ENCODE measurements at regions not wholly inside any gene's neighbourhood (a gene's known extent, or its start where the extent isn't known, plus 50 kb on each side); places are given as distances from the start of the nearest gene placed in this dataset.
"Not testable (repeated sequence)": the region's sequence is repeated elsewhere in the genome, so short reads cannot be mapped to it uniquely, and the experiment has no call there.

GRCh38 chr5:108524564-108524963 lies 142.7 kb upstream of the FBXL17 start:
- no peak for DNase-seq

DNA sequence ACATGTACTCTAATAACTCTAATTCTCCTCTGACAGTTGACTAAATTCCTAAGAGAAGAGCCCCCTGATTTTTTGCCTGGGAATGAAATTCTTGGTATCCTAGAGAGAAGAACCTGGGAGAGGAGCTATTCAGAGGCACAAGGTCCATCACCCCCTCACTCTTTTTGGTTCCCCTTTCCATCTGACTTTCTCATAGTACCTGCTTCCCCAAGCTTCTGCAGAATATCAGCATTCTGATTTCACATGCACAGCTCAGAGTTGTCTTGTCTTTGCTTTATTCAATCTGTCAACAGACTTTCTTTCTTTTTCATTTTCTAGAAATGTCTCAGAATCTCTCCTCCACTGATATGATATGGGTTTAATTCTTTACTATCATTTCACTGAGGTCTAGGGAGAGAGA lies 141.5 kb upstream of the FBXL17 start:
- no peak for DNase-seq

DNA sequence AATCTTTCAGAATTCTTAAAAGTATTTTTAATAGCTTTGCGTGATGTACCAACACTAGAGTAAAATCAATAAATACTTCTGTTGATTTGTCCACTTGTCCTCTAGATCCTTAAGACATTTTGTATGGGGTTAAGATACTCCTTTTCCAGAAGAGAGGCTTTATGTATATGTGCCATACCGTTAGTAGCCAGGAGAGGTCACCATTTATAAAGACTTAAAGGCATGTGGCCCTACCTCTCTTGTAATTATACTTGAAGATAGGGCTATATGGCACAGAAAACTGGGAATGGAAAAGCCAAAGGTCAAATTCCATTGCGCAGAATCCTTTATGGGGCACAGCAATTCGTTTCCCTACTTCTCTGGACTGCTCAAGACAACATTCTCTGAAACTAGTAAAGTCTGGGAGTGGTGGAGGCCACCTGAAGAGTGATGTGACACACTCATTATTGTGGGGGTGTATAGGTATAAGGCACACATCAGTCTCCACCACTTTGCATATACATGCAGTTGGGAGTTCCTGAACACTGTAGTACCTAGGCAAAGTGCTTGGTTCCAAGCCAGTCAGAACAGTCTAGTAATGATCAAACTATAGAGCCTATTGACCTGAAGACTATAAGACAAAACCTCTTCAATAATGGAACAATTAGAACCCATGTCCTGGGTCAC lies 140.1 kb upstream of the FBXL17 start:
- DNase-seq: peak; percentile 38 to 72

DNA sequence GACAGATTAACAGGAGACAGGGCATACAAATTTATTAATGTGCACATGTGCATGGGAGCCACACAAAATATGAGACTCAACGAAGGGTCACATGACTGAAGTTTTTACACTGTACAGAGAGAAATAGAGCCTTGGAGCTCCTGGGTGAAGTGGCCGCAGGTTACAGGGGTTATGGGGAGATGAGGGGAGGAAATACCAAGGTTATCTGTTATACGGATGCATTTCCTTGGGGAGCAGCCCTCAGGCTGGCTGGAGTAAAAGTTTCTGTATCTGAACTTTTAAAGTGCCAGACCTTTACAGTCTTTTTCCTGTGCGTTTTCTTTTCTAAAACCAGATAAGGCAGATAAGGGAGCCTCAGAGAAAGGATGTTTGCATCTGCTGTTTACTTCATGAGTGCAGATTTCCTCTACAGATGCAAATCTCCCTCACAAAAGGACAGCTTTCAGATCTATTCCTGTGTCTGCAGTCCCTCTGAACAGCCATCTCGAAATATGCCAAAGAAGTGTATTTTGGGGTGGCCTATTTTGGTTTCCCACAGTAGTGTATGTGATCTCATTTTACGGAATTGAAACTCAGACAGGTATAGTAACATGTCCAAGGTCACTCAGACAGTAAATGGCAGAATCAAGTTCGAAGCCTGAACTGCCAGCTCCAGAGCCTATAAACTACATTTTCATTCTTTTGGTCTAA lies 139.3 kb upstream of the FBXL17 start:
- no peak for DNase-seq

DNA sequence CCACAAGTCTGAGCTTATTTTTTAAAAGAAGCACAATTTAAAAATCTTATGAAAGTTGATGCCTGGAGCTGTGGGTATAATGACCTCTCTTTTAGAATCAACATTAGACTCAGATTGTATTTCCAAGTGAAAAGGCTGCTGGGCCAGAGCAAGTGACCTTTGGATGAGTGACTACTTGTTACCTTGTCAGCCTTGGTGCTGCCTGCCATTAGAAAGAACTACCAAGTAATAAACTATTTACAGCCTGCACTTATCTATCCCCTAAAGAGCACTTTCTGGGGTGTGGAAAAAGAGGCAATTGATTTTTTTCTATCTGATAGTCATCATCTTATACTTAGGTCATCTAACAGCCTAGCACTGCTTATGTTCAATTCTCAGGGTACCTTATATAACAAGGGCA lies 134.9 kb upstream of the FBXL17 start:
- no peak for DNase-seq

GRCh38 chr5:108515517-108516105 lies 133.7 kb upstream of the FBXL17 start:
- DNase-seq: no peak

- DNase-seq: no peak
Measured at GRCh38 chr5:108508979-108509378, 127.1 kb upstream of the FBXL17 start.

DNA sequence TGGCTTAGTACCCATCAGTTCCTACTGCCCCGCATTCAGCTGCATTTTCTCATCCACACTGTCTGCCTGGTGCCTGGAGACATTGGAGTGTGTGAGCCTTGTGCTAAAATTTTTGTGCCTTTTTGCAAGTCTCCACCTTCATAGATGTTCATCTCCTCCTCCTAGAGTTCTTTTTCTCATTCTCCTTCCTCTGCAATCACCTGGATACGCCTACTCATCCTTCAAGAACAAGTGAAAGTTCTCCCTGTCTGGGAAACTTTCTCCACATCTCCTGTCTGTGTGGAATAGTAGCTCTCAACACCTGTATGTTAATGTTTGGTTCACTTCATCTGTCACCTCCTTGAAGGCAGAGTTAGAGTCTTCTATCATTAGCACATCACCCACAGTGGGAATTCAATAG lies 125.7 kb upstream of the FBXL17 start:
- no peak for DNase-seq

- DNase-seq: no peak
Measured at GRCh38 chr5:108505608-108506007, 123.7 kb upstream of the FBXL17 start.

DNA sequence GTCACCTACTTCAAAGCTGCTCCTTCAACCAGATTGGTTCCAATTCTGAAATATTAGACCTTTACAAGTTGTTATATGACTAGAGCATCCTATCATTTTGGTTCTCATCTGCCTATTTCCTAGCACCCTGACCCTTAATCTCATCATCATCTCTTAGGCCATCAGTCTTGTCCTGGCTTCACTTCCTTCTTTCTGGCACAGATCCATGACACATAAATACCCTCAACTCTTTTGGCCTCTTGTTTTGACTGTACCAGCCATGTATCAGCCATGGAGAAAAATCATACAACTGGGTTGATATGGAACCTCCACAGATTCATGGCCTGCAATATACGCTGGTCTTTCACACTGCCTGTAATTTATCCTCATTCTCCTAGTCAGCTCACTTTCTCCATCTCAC lies 123.1 kb upstream of the FBXL17 start:
- DNase-seq: no peak

DNA sequence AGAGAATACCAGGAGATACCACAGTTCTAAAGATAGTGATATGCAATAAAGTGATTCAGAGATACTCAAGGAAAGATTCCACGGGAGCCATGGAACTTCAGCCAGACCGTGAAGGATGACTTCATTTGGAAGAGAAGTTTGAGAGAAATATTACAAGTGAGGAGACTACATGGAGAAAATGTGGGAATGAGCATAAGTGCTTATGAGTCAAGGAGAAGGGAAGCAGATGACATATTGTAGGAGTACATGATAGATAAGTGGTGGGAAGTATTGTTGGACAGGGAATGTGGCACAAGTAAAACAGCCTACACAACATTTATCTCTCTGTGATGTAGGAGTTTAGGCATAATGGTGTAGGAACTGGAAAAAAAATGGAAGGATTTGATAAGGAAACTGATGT lies 122.1 kb upstream of the FBXL17 start:
- no peak for DNase-seq

GRCh38 chr5:108495615-108496014 lies 113.7 kb upstream of the FBXL17 start:
- not testable (repeated sequence) for DNase-seq

DNA sequence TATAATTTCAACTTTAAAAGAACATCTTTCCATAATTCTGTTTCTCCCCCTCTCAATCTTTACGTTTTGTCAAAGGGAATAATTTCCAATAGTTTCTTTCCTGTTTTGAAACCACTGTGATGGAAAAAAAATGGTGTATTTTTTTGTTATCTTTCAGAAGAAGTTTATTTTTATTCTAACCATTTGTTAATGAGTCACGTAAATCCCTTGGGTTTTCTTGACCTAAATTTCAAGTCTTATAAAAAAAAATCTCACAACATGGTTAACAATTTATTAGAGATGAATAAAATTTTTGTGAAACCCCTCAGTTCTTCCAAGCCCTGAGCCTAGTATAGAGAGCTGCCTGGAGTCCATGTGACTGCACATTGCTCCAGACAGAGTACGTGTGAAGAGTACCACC lies 106.1 kb upstream of the FBXL17 start:
- no peak for DNase-seq

GRCh38 chr5:108484035-108484434 lies 102.1 kb upstream of the FBXL17 start:
- DNase-seq: no peak

- peak in 1 of 2 experiments; percentile 65 for DNase-seq
Measured at GRCh38 chr5:108481355-108481931, 99.5 kb upstream of the FBXL17 start.

DNA sequence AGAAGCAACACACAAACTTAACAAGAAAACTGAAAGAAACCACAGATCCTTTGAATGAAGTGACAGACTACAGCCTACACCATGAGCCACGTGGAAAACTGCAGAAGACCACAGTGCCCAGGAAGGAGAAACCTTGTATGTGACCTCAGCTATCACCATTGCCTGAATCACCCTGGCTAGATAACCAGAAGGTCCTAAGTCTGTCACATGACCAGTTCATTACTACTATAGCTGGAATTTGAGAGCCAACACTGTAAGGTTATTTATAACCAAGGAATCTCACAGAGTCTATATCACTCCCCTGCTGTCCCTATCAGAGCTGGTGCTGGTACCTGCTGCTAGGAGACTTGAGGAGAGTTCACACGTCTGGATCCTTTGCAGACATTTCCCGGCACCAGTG lies 90.3 kb upstream of the FBXL17 start:
- no peak for DNase-seq

DNA sequence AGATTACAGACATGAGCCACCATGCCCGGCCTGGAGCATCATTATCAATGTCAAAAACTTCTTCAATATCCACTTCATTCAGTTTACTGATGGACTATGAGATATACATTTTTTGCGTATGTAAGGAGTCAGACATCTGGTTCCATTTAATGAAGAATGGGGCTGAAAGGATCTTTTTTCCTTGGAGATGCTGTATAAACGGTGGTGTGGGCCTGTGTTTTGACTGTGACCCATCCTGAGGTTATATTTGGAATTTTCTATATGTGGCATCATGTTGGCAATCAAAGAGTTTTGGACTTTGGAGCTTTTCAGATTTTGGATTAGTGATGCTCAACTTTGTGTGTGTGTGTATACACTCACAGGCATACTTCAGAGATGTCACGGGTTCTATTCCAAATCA lies 85.7 kb upstream of the FBXL17 start:
- no peak for DNase-seq

GRCh38 chr5:108461628-108462367 lies 79.9 kb upstream of the FBXL17 start:
- no peak for DNase-seq

- DNase-seq: no peak
Measured at GRCh38 chr5:108459769-108460168, 77.9 kb upstream of the FBXL17 start.

DNA sequence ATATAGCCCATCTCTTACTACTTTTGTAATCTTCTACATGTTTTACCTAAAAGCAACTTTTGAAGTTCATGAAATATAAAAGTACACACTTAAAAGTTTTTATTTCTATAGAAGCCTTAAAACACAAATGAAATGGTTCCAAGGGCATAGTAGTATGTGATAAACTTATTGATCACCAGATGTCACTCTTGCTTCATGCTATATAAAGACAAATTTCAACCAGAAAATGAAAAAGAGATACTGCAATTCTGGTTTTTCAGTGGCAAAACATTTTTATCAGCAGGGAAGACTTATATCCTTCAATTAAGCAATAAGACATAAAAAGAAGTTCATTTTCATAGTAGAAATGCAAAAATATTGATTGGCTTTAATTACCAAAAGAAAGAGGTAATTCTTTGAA lies 69.4 kb upstream of the FBXL17 start:
- DNase-seq: no peak

DNA sequence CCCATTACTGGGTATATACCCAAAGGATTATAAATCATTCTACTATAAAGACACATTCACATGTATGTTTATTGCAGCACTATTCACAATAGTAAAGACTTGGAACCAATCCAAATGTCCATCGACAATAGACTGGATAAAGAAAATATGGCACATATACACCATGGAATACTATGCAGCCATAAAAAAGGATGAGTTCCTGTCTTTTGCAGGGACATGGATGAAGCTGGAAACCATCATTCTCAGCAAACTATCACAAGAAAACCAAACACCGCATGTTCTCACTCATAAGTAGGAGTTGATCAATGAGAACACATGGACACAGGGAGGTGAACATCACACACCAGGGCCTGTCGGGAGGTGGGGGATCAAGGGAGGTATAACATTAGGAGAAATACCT lies 62.2 kb upstream of the FBXL17 start:
- not testable (repeated sequence) for DNase-seq

GRCh38 chr5:108442063-108442651 lies 60.3 kb upstream of the FBXL17 start:
- not testable (repeated sequence) for DNase-seq

DNA sequence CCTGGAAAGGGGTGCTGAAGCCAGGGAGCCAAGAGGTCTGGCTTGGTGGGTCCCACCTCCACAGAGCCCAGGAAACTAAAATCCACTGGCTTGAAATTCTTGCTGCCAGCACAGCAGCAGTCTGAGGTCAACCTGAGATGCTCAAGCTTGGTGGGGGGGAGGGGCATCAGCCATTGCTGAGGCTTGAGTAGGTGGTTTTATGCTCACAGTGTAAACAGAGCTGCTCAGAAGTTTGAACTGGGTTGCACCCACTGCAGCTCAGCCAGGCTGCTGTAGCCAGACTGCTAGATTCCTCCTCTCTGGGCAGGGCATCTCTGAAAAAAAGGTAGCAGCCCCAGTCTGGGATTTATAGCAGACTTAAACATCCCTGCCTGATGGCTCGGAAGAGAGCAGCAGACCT lies 55.5 kb upstream of the FBXL17 start:
- DNase-seq: no peak
